Ovary (tissue), 3 donors: ENCODE measurements at regions not wholly inside any gene's neighbourhood (a gene's known extent, or its start where the extent isn't known, plus 50 kb on each side); places are given as distances from the start of the nearest gene placed in this dataset.

Experiments
- EP300 ChIP-seq: sonication (generic); formaldehyde crosslinking; IDR thresholded peaks from one replicate; pipeline ENCODE4 v1.6.1; 2017; ENCODE audit warnings: antibody characterized with exemption
- POLR2A ChIP-seq: fragments of 450-650 bp; IDR thresholded peaks from one replicate; pipeline ENCODE4 v1.6.1; 2017; ENCODE audit warnings: antibody characterized with exemption, mild to moderate bottlenecking, moderate library complexity
- TF ChIP-seq, protein P1 (sequence below), 3 donors: fragments of 450-650 bp in 2 of 3; fragments of 200-600 bp in 1 of 3; IDR thresholded peaks; one replicate each; pipeline versions ENCODE4 v1.5.1 to v1.8.0; 2016 to 2022; ENCODE audit warnings: antibody characterized with exemption in 3 of 3, mild to moderate bottlenecking in 1 of 3
- donor health status: DM: no; HTN: no; CAD: no.

DNA sequence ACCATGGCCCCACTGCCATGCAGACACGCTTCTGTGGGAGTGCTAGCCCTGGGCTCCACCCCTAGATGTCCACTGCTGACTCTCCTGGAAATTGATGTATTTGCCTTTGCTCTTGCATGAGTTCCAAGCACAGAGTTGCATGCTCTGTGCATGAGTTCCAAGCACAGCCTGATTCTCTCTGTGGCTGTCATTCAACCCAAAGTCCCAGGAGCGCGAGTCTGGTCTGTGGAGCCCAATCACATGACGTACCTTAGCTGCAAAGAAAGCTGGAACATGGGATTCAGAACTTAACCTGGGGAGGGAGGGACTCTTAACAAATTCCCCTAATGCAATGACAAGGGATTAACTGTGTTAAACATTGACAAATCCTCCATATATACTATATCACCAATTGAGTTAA lies 114.3 kb upstream of the SLC24A3 start:
- TF ChIP-seq, protein P1, sequence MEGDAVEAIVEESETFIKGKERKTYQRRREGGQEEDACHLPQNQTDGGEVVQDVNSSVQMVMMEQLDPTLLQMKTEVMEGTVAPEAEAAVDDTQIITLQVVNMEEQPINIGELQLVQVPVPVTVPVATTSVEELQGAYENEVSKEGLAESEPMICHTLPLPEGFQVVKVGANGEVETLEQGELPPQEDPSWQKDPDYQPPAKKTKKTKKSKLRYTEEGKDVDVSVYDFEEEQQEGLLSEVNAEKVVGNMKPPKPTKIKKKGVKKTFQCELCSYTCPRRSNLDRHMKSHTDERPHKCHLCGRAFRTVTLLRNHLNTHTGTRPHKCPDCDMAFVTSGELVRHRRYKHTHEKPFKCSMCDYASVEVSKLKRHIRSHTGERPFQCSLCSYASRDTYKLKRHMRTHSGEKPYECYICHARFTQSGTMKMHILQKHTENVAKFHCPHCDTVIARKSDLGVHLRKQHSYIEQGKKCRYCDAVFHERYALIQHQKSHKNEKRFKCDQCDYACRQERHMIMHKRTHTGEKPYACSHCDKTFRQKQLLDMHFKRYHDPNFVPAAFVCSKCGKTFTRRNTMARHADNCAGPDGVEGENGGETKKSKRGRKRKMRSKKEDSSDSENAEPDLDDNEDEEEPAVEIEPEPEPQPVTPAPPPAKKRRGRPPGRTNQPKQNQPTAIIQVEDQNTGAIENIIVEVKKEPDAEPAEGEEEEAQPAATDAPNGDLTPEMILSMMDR (IDR thresholded peaks at IDR 0.05): no peak
- TF ChIP-seq POLR2A (no peak), EP300 (no peak)
